OCI-LY1 (cell line): ENCODE measurements at regions not wholly inside any gene's neighbourhood (a gene's known extent, or its start where the extent isn't known, plus 50 kb on each side); places are given as distances from the start of the nearest gene placed in this dataset.

Experiments
- H2AFZ ChIP-seq: fragments of 200-600 bp; sonication (generic), shearing (Covaris generic); 2 replicates; pipeline ENCODE4 v1.6.0; 2014; ENCODE audit warnings: antibody characterized with exemption, mild to moderate bottlenecking, low read length
- H3F3A ChIP-seq: fragments of 200-600 bp; sonication (generic), shearing (Covaris generic); 2 replicates; pipeline ENCODE4 v1.6.0; 2014; ENCODE audit warnings: mild to moderate bottlenecking, antibody characterized with exemption, low read length, moderate library complexity; ENCODE audit not compliant: insufficient read depth
- H3K27ac ChIP-seq: fragments of 200-600 bp; sonication (generic); 2 replicates; pipeline ENCODE4 v1.5.1; 2014; ENCODE audit warnings: low read length, mixed run types, mild to moderate bottlenecking, low read depth; ENCODE audit not compliant: poor library complexity, severe bottlenecking
- H3K27me3 ChIP-seq: fragments of 200-600 bp; sonication (generic); 2 replicates; pipeline ENCODE4 v1.6.0; 2014; ENCODE audit warnings: antibody characterized with exemption, mild to moderate bottlenecking, low read length, moderate library complexity; ENCODE audit not compliant: insufficient read depth
- H3K36me3 ChIP-seq: fragments of 200-600 bp; sonication (generic); 2 replicates; pipeline ENCODE4 v1.6.1; 2014; ENCODE audit warnings: mild to moderate bottlenecking, antibody characterized with exemption, low read length, moderate library complexity, mixed read lengths; ENCODE audit not compliant: insufficient read depth
- H3K4me1 ChIP-seq: fragments of 200-600 bp; sonication (generic); 2 replicates; pipeline ENCODE4 v1.5.1; 2014; ENCODE audit warnings: mild to moderate bottlenecking, low read length, moderate library complexity; ENCODE audit not compliant: insufficient read depth, severe bottlenecking
- H3K4me2 ChIP-seq: fragments of 200-600 bp; sonication (generic), shearing (Covaris generic); 2 replicates; pipeline ENCODE4 v1.6.1; 2014; ENCODE audit warnings: low read length
- H3K4me3 ChIP-seq: fragments of 200-600 bp; sonication (generic); 2 replicates; pipeline ENCODE4 v1.5.1; 2014; ENCODE audit warnings: low read length, low read depth, mild to moderate bottlenecking, mixed read lengths; ENCODE audit not compliant: poor library complexity, severe bottlenecking
- H3K79me2 ChIP-seq: fragments of 200-600 bp; shearing (Covaris generic); 2 replicates; pipeline ENCODE4 v1.6.1; 2016; ENCODE audit warnings: mixed run types, low read length, mixed read lengths; ENCODE audit not compliant: insufficient read depth
- H3K9ac ChIP-seq: fragments of 200-600 bp; sonication (generic), shearing (Covaris generic); 2 replicates; pipeline ENCODE4 v1.6.1; 2014; ENCODE audit warnings: mild to moderate bottlenecking, low read length, mixed read lengths
- H3K9me2 ChIP-seq: fragments of 200-600 bp; sonication (generic), shearing (Covaris generic); 2 replicates; pipeline ENCODE4 v1.6.1; 2014; ENCODE audit warnings: low read depth, mild to moderate bottlenecking, low read length, mixed read lengths
- H3K9me3 ChIP-seq: fragments of 200-600 bp; shearing (Covaris generic); 2 replicates; pipeline ENCODE4 v1.6.1; 2014; ENCODE audit warnings: low read length, mixed read lengths
- H4K20me1 ChIP-seq: fragments of 200-600 bp; sonication (generic), shearing (Covaris generic); 2 replicates; pipeline ENCODE4 v1.6.0; 2016; ENCODE audit warnings: mild to moderate bottlenecking, low read length; ENCODE audit not compliant: insufficient read depth
- CTCF ChIP-seq: fragments of 200-600 bp; sonication (generic), shearing (Covaris generic); IDR thresholded peaks from 2 replicates; pipeline ENCODE4 v1.5.1; 2017; ENCODE audit warnings: mild to moderate bottlenecking, antibody characterized with exemption, low read length, moderate library complexity, mixed read lengths
- EZH2 ChIP-seq: fragments of 200-600 bp; sonication (generic), shearing (Covaris generic); IDR thresholded peaks from 2 replicates; pipeline ENCODE4 v1.8.0; 2017; ENCODE audit warnings: borderline replicate concordance, mixed run types, mild to moderate bottlenecking, antibody characterized with exemption, low read length, moderate library complexity, mixed read lengths

- no peaks in the 10 kb centered on the region for H3K79me2 ChIP-seq
- no peaks in the 10 kb centered on the region for H3K9me3 ChIP-seq
- no peaks in the 10 kb centered on the region for H3F3A ChIP-seq
- TF ChIP-seq CTCF (no peak), EZH2 (no peak)
- H3K27ac ChIP-seq = no peak overlapping the region
- H3K4me2 ChIP-seq = no peak overlapping the region
- H3K4me3 ChIP-seq = no peak overlapping the region
- H3K4me1 ChIP-seq = no peaks in the 10 kb centered on the region
- no peaks in the 10 kb centered on the region for H4K20me1 ChIP-seq
- no peak overlapping the region for H2AFZ ChIP-seq
- no peaks in the 10 kb centered on the region for H3K9me2 ChIP-seq
- H3K36me3 ChIP-seq = no peaks in the 10 kb centered on the region
- no peak overlapping the region for H3K9ac ChIP-seq
- H3K27me3 ChIP-seq = no peaks in the 10 kb centered on the region
Measured at GRCh38 chr20:48202334-48203113, 417.2 kb upstream of the SULF2 start.

- Histone ChIP-seq H3F3A (no peaks in the 10 kb centered on the region), H3K9ac (no peak overlapping the region), H3K4me1 (no peaks in the 10 kb centered on the region), H3K9me3 (no peaks in the 10 kb centered on the region), H3K4me2 (no peak overlapping the region), H3K36me3 (no peaks in the 10 kb centered on the region), H2AFZ (no peak overlapping the region), H3K9me2 (no peaks in the 10 kb centered on the region), H3K27me3 (no peaks in the 10 kb centered on the region), H3K4me3 (no peak overlapping the region), H4K20me1 (no peaks in the 10 kb centered on the region), H3K79me2 (no peaks in the 10 kb centered on the region), H3K27ac (no peak overlapping the region)
- TF ChIP-seq EZH2 = no peak
- TF ChIP-seq CTCF = no peak
Measured at GRCh38 chr20:48201885-48202284, 416.6 kb upstream of the SULF2 start.

GRCh38 chr20:48201188-48201587, 415.9 kb upstream of the SULF2 start:
- Histone ChIP-seq H3K9ac (no peak overlapping the region), H3K4me1 (no peaks in the 10 kb centered on the region), H3K36me3 (no peaks in the 10 kb centered on the region), H3K27ac (no peak overlapping the region), H3K27me3 (no peaks in the 10 kb centered on the region), H3K9me2 (no peaks in the 10 kb centered on the region), H3K9me3 (no peaks in the 10 kb centered on the region), H3K4me3 (no peak overlapping the region), H3K79me2 (no peaks in the 10 kb centered on the region), H3K4me2 (no peak overlapping the region), H3F3A (no peaks in the 10 kb centered on the region), H4K20me1 (no peaks in the 10 kb centered on the region), H2AFZ (no peak overlapping the region)
- TF ChIP-seq CTCF (no peak), EZH2 (no peak)
